ENCODE measurements at regions not wholly inside any gene's neighbourhood (a gene's known extent, or its start where the extent isn't known, plus 50 kb on each side); places are given as distances from the start of the nearest gene placed in this dataset.

GRCh38 chr20:56195946-56196345, 52.6 kb upstream of the MC3R start:
- TF ChIP-seq CTCF (IDR thresholded peaks at IDR 0.05) (no peak), TAF1 (IDR thresholded peaks at IDR 0.05; ENCODE audit: borderline replicate concordance, low read depth, low read length) (no peak), EP300 (IDR thresholded peaks at IDR 0.05; ENCODE audit: borderline replicate concordance in 1 of 2, low read depth in 1 of 2, low read length in 1 of 2) (no peak), FOSL2 (IDR thresholded peaks at IDR 0.05; ENCODE audit: borderline replicate concordance, low read depth) (no peak), SIN3A (IDR thresholded peaks at IDR 0.05; ENCODE audit: borderline replicate concordance, low read depth, low read length) (no peak), SMC3 (IDR thresholded peaks at IDR 0.05; ENCODE audit: low read depth, low read length) (no peak), NFIC (IDR thresholded peaks at IDR 0.05; ENCODE audit: borderline replicate concordance) (no peak), ZBTB33 (IDR thresholded peaks at IDR 0.05; ENCODE audit: borderline replicate concordance, low read depth) (no peak), FOXM1 (IDR thresholded peaks at IDR 0.05; ENCODE audit: low read depth) (no peak), EZH2phosphoT487 (IDR thresholded peaks at IDR 0.05; ENCODE audit: borderline replicate concordance, low read depth) (no peak), MAX (IDR thresholded peaks at IDR 0.05; ENCODE audit: low read depth) (no peak), RCOR1 (IDR thresholded peaks at IDR 0.05; ENCODE audit: low read length) (no peak), RAD21 (IDR thresholded peaks at IDR 0.05; ENCODE audit: low read length) (no peak), YY1 (IDR thresholded peaks at IDR 0.05; ENCODE audit: low read depth) (no peak)

Measured in SK-N-SH (cell line).